ENCODE measurements at regions not wholly inside any gene's neighbourhood (a gene's known extent, or its start where the extent isn't known, plus 50 kb on each side); places are given as distances from the start of the nearest gene placed in this dataset.

DNA sequence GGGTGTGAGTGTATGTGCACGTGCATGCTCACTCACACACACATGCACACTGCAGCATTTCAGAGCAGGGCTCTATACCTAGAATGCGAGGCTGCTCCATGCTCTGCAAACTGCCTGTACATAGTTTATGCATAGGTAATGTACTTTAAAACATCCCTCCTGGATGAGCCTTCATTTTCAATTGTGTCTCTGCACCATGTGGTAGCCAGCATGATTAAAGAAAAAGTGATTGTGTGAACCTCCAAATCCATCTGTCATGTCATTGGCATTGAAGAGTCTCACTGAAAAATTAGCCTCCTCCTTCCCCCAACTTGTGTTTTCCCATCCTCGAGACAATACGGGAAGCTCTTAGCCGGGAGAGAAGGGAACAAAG, 120.9 kb upstream of the SPATS2L start:
- no peak for TF ChIP-seq CTCF (IDR thresholded peaks at IDR 0.05)
- no peak for TF ChIP-seq SIN3A (IDR thresholded peaks at IDR 0.05; ENCODE audit: borderline replicate concordance, insufficient read depth, low read depth, low read length)
- TF ChIP-seq POLR2AphosphoS5 (IDR thresholded peaks at IDR 0.05; ENCODE audit: low read depth, low read length): no peak
- TF ChIP-seq, protein P1, sequence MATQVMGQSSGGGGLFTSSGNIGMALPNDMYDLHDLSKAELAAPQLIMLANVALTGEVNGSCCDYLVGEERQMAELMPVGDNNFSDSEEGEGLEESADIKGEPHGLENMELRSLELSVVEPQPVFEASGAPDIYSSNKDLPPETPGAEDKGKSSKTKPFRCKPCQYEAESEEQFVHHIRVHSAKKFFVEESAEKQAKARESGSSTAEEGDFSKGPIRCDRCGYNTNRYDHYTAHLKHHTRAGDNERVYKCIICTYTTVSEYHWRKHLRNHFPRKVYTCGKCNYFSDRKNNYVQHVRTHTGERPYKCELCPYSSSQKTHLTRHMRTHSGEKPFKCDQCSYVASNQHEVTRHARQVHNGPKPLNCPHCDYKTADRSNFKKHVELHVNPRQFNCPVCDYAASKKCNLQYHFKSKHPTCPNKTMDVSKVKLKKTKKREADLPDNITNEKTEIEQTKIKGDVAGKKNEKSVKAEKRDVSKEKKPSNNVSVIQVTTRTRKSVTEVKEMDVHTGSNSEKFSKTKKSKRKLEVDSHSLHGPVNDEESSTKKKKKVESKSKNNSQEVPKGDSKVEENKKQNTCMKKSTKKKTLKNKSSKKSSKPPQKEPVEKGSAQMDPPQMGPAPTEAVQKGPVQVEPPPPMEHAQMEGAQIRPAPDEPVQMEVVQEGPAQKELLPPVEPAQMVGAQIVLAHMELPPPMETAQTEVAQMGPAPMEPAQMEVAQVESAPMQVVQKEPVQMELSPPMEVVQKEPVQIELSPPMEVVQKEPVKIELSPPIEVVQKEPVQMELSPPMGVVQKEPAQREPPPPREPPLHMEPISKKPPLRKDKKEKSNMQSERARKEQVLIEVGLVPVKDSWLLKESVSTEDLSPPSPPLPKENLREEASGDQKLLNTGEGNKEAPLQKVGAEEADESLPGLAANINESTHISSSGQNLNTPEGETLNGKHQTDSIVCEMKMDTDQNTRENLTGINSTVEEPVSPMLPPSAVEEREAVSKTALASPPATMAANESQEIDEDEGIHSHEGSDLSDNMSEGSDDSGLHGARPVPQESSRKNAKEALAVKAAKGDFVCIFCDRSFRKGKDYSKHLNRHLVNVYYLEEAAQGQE (IDR thresholded peaks at IDR 0.05; ENCODE audit: insufficient read depth in 1 of 2, low read depth in 2 of 2, low read length in 1 of 2): no peak
